ENCODE measurements at regions not wholly inside any gene's neighbourhood (a gene's known extent, or its start where the extent isn't known, plus 50 kb on each side); places are given as distances from the start of the nearest gene placed in this dataset.

GRCh38 chr6:110556317-110557110 lies 80.1 kb upstream of the SLC22A16 start (continued):
- TF ChIP-seq ZNF747 (tag by site-specific recombination; IDR thresholded peaks at IDR 0.05), result no peak
- no peak for TF ChIP-seq ZNF155 (tag by site-specific recombination; IDR thresholded peaks at IDR 0.05)

GRCh38 chr6:110554966-110555460 lies 78.6 kb upstream of the SLC22A16 start:
- ChIA-PET POLR2A (no interaction called here), CTCF (interaction anchor here (0.6 kb wide), 1 partner anchor 257 kb away, joined by 3 read pairs; no protein-coding TSS in a partner anchor)
- H3K9me3 ChIP-seq (ENCODE audit: control insufficient read depth, insufficient read depth, low read depth, low read length), result no peaks in the 10 kb centered on the region
- no peaks in the 10 kb centered on the region for H3K36me3 ChIP-seq (ENCODE audit: control insufficient read depth in 2 of 2, insufficient read depth in 1 of 2, low read length in 2 of 2)
- H3K4me3 ChIP-seq (ENCODE audit: low read depth, low read length), result no peak overlapping the region
- no peak for TF ChIP-seq GFI1B (tag by site-specific recombination; IDR thresholded peaks at IDR 0.05)
- TF ChIP-seq ZNF701 (tag by site-specific recombination; IDR thresholded peaks at IDR 0.05), result no peak
- TF ChIP-seq ZNF292 (tag by site-specific recombination; IDR thresholded peaks at IDR 0.05; ENCODE audit: borderline replicate concordance, low read depth), result no peak
- TF ChIP-seq ZNF157 (tag by site-specific recombination; IDR thresholded peaks at IDR 0.05), result no peak
- no peak for TF ChIP-seq SETDB1 (IDR thresholded peaks at IDR 0.05; ENCODE audit: insufficient read length, low read length)
- TF ChIP-seq ZNF280D (tag by site-specific recombination; IDR thresholded peaks at IDR 0.05), result no peak
- no peak for TF ChIP-seq ZXDB (tag by site-specific recombination; IDR thresholded peaks at IDR 0.05)
- TF ChIP-seq SP3 (tag by site-specific recombination; IDR thresholded peaks at IDR 0.05), result no peak
- TF ChIP-seq HOXD13 (CRISPR knock-in tag; IDR thresholded peaks at IDR 0.05; ENCODE audit: borderline replicate concordance), result no peak
- no peak for TF ChIP-seq ZNF121 (tag by site-specific recombination; IDR thresholded peaks at IDR 0.05)
- no peak for TF ChIP-seq TRIM28 (IDR thresholded peaks at IDR 0.05; ENCODE audit: borderline replicate concordance, low read length)
- no peak for TF ChIP-seq ZSCAN30 (tag by site-specific recombination; IDR thresholded peaks at IDR 0.05)
- TF ChIP-seq ZNF449 (tag by site-specific recombination; IDR thresholded peaks at IDR 0.05), result no peak
- no peak for TF ChIP-seq PRDM1 (tag by site-specific recombination; IDR thresholded peaks at IDR 0.05)
- no peak for TF ChIP-seq KLF10 (tag by site-specific recombination; IDR thresholded peaks at IDR 0.05)
- no peak for TF ChIP-seq MEIS1 (CRISPR knock-in tag; IDR thresholded peaks at IDR 0.05; ENCODE audit: borderline replicate concordance)
- no peak for TF ChIP-seq ZNF18 (tag by site-specific recombination; IDR thresholded peaks at IDR 0.05)
- TF ChIP-seq ZFP69B (tag by site-specific recombination; IDR thresholded peaks at IDR 0.05), result no peak
- TF ChIP-seq ZNF354C (tag by site-specific recombination; IDR thresholded peaks at IDR 0.05; ENCODE audit: borderline replicate concordance, low read depth), result no peak
- no peak for TF ChIP-seq HIC1 (tag by site-specific recombination; IDR thresholded peaks at IDR 0.05)
- no peaks in the 10 kb centered on the region for H3K4me1 ChIP-seq (ENCODE audit: control insufficient read depth, insufficient read depth, low read length)
- H3K27ac ChIP-seq (ENCODE audit: extremely low read depth, low read depth, low read length), result no peak overlapping the region

Measured in HEK293 (cell line).